ENCODE measurements at regions not wholly inside any gene's neighbourhood (a gene's known extent, or its start where the extent isn't known, plus 50 kb on each side); places are given as distances from the start of the nearest gene placed in this dataset.

DNA sequence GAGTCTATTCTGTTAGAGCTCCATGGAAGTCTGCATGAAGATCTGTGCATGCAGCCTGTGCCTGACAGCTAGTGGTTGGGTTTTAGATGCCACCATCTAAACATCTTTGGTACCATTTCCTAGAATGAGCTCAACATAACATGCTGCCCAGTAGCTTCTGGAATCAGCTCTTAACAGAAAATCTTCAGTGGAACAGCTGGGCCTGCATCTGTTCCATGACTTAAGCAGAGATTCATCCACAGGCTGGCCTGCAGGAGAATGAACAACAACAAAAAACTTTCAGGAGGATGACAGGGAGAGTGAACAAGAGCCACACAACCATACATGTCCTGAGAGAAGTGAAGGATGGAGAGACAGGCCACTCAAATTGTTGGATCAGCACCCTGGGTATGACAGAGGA, 316.6 kb downstream of the RDH14 start:
- TF ChIP-seq MLLT1 (IDR thresholded peaks at IDR 0.05) (no peak), IRF3 (IDR thresholded peaks at IDR 0.05) (no peak), ZNF622 (IDR thresholded peaks at IDR 0.05) (no peak), JUND (IDR thresholded peaks at IDR 0.05; ENCODE audit: low read depth, low read length) (no peak), CHD4 (IDR thresholded peaks at IDR 0.05) (no peak), NFYB (IDR thresholded peaks at IDR 0.05; ENCODE audit: insufficient read depth, low read depth, low read length) (no peak), MEF2B (IDR thresholded peaks at IDR 0.05; ENCODE audit: partially characterized antibody, poor library complexity, severe bottlenecking) (no peak), CREM (IDR thresholded peaks at IDR 0.05; ENCODE audit: low read depth) (no peak), MTA3 (IDR thresholded peaks at IDR 0.05; ENCODE audit: borderline replicate concordance, low read length) (no peak), POU2F2 (IDR thresholded peaks at IDR 0.05; ENCODE audit: borderline replicate concordance, low read depth, low read length) (no peak), DPF2 (IDR thresholded peaks at IDR 0.05) (no peak), CREB1 (IDR thresholded peaks at IDR 0.05; ENCODE audit: low read depth) (no peak), MXI1 (IDR thresholded peaks at IDR 0.05; ENCODE audit: low read depth, low read length) (no peak), SRF (IDR thresholded peaks at IDR 0.05; ENCODE audit: low read depth in 2 of 2, low read length in 2 of 2) (no peak), PBX3 (IDR thresholded peaks at IDR 0.05; ENCODE audit: insufficient replicate concordance, low read depth, low read length) (no peak), EP300 (IDR thresholded peaks at IDR 0.05; ENCODE audit: borderline replicate concordance in 1 of 2, control insufficient read depth in 1 of 2, low read depth in 2 of 2, low read length in 2 of 2) (no peak), TBL1XR1 (IDR thresholded peaks at IDR 0.05; ENCODE audit: low read depth, low read length) (no peak), RELA (IDR thresholded peaks at IDR 0.05; ENCODE audit: borderline replicate concordance, partially characterized antibody) (no peak)
- no peaks in the 10 kb centered on the region for H3K9me3 ChIP-seq (replicated peaks; ENCODE audit: control insufficient read depth, insufficient read depth, low read length)
- H3K27me3 ChIP-seq (replicated peaks in 1 of 2; ENCODE audit: control insufficient read depth in 2 of 2, insufficient read depth in 2 of 2, low read length in 1 of 2): no peaks in the 10 kb centered on the region
- DNase-seq (ENCODE audit: low read depth, low spot score) (no peak), FAIRE-seq (no peak), ATAC-seq (no peak)
- CTCF ChIA-PET: no interaction called here
- H3K9ac ChIP-seq (ENCODE audit: control insufficient read depth, insufficient read depth, low read length): no peak overlapping the region
- H3K27ac ChIP-seq (ENCODE audit: control insufficient read depth, insufficient read depth): no peak overlapping the region
- RAD21 ChIA-PET (ENCODE audit: unreplicated experiment): no interaction called here
- SMC1A ChIA-PET (ENCODE audit: uncharacterized antibody, unreplicated experiment): no interaction called here
- no peaks in the 10 kb centered on the region for H3K79me2 ChIP-seq (ENCODE audit: control insufficient read depth, insufficient read depth, low read length)
- no TSS peak for BruUV-seq (replicated peaks)
- H3K4me2 ChIP-seq (ENCODE audit: control insufficient read depth, insufficient read depth): no peak overlapping the region
- H3K36me3 ChIP-seq (ENCODE audit: control insufficient read depth in 2 of 2, insufficient read depth in 2 of 2, low read length in 1 of 2): no peaks in the 10 kb centered on the region
- POLR2A ChIA-PET: no interaction called here
- H4K20me1 ChIP-seq (ENCODE audit: control insufficient read depth, insufficient read depth): no peaks in the 10 kb centered on the region
- intact Hi-C loops (cut with micrococcal nuclease; ENCODE audit: unreplicated experiment): no loop called here
- no peak overlapping the region for H3K4me3 ChIP-seq
- H3K4me1 ChIP-seq (ENCODE audit: control insufficient read depth, insufficient read depth, low read length): no peaks in the 10 kb centered on the region
- in situ Hi-C loops (cut with MboI): no loop called here
- no peak overlapping the region for H2AFZ ChIP-seq (ENCODE audit: control insufficient read depth, low read depth, low read length)
